Effector CD4-positive, alpha-beta T cell (primary cell): ENCODE measurements at regions not wholly inside any gene's neighbourhood (a gene's known extent, or its start where the extent isn't known, plus 50 kb on each side); places are given as distances from the start of the nearest gene placed in this dataset.

Experiments used
- DNase-seq: peaks from one replicate; pipeline ENCODE4 v3.0.0-alpha.2; 2020

GRCh38 chr2:64858541-64859311 is 130.5 kb upstream of the SLC1A4 start:
- DNase-seq, result no peak

GRCh38 chr2:64859312-64860212 is 129.6 kb upstream of the SLC1A4 start:
- DNase-seq, result no peak

- DNase-seq, result no peak
These were observed 128.8 kb upstream of the SLC1A4 start for GRCh38 chr2:64860276-64860885.

GRCh38 chr2:64860936-64861335 is 128.3 kb upstream of the SLC1A4 start:
- no peak for DNase-seq

- DNase-seq, result no peak
These were observed 127.5 kb upstream of the SLC1A4 start for GRCh38 chr2:64861452-64862397.

GRCh38 chr2:64862623-64863022 is 126.6 kb upstream of the SLC1A4 start:
- no peak for DNase-seq

- DNase-seq, result no peak
These were observed 125.9 kb upstream of the SLC1A4 start for GRCh38 chr2:64863097-64863820.

GRCh38 chr2:64865073-64865830 is 123.9 kb upstream of the SLC1A4 start:
- DNase-seq, result peak; percentile 34

- no peak for DNase-seq
These were observed 123.3 kb upstream of the SLC1A4 start for GRCh38 chr2:64865831-64866345.

- DNase-seq, result no peak
These were observed 122.4 kb upstream of the SLC1A4 start for GRCh38 chr2:64866797-64867196.

GRCh38 chr2:64867253-64867996 is 121.8 kb upstream of the SLC1A4 start:
- no peak for DNase-seq

- no peak for DNase-seq
These were observed 120.1 kb upstream of the SLC1A4 start for GRCh38 chr2:64869126-64869525.

GRCh38 chr2:64873472-64873924 is 115.7 kb upstream of the SLC1A4 start:
- DNase-seq, result peak; percentile 72

GRCh38 chr2:64874593-64874992 is 114.6 kb upstream of the SLC1A4 start:
- DNase-seq, result no peak

GRCh38 chr2:64875368-64875767 is 113.8 kb upstream of the SLC1A4 start:
- no peak for DNase-seq

- no peak for DNase-seq
These were observed 113.0 kb upstream of the SLC1A4 start for GRCh38 chr2:64876137-64876647.

GRCh38 chr2:64879745-64880144 is 109.5 kb upstream of the SLC1A4 start:
- no peak for DNase-seq

GRCh38 chr2:64880193-64880951 is 108.8 kb upstream of the SLC1A4 start:
- no peak for DNase-seq

GRCh38 chr2:64881037-64881492 is 108.1 kb upstream of the SLC1A4 start:
- DNase-seq, result no peak
